RWPE1 (cell line): ENCODE measurements at regions not wholly inside any gene's neighbourhood (a gene's known extent, or its start where the extent isn't known, plus 50 kb on each side); places are given as distances from the start of the nearest gene placed in this dataset.

Experiments used
- CTCF ChIA-PET: fragments of 350-600 bp; sonication (Branson Sonifier 250); formaldehyde crosslinking; extraction: SDS; loops from one replicate; lab custom pipeline; 2021; lab: Yijun Ruan, JAX
- POLR2A ChIA-PET: fragments of 400-600 bp; formaldehyde crosslinking; extraction: SDS; loops from one replicate; lab custom pipeline; 2020; ENCODE audit warnings: antibody characterized with exemption; ENCODE audit not compliant: low non-redundant PET; lab: Yijun Ruan, JAX
- DNase-seq: peaks from one replicate; pipeline ENCODE4 v3.0.0; 2012; ENCODE audit warnings: low spot score
- H3K27ac ChIP-seq: fragments of 450-650 bp; 2 replicates; pipeline ENCODE4 v1.5.1; 2017
- TF ChIP-seq, protein P1 (sequence below): fragments of 450-650 bp; conservative IDR thresholded peaks from 2 replicates; pipeline ENCODE4 v1.5.1; 2017; ENCODE audit warnings: low read depth, mild to moderate bottlenecking

DNA sequence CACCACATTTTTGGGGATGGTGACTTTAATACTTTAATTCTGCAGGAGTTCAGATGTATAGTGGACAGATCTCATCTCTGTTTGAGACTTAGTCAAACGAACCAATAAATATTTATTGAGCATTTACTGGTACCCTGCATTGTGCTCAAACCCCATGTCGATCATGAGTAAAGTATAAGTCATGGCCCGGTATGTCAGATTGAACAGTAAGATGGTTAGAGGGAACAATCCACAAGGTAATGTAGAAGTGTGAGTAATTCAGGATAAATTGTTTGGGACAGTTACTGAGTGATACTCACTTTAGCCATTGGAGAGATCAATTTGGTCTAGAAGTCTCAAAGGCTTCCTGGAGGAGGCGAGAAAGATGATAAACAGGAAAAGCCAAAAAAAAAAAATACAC, 265.5 kb upstream of the C2CD4B start:
- CTCF ChIA-PET, result no interaction called here

DNA sequence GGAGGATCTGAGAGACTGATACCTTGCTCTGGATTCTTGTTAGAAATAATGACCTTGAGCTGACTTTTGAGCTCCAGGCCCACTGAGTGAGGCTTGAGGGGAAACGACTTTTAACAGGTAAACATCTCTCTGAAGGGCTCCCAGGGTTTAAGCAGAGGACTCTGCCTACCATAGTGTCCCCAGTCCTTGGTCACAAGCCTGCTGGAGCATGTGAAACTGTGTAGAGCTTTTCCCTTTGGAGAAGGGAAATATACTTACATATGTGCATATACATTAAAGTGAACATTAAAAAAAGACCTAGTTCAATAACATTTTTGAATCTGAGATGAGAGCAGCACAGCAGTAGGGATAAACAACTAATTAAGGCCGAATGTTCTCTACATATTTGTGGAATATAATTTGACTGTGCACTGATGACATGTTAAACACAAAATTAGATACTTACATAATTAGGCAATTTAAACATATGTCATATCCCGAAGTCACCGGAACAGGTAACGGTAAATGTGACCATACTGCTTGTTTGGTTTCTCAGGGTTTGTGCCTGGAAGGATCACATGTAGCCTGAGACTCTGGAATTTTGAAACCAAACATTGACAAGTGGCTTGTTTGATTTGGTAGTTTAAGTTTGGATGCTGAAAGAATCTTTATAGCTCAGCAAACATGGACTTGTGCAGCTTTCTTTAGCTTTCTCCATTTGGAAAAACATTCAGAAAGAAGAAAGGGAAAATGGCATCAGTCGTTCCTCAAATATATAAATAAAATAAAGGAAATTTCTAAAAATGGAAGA, 266.1 kb upstream of the C2CD4B start:
- DNase-seq, result no peak
- ChIA-PET POLR2A (no interaction called here), CTCF (interaction anchor here (0.6 kb wide), 1 partner anchor 645 kb away, joined by 4 read pairs; no protein-coding TSS in a partner anchor)
- TF ChIP-seq, protein P1, sequence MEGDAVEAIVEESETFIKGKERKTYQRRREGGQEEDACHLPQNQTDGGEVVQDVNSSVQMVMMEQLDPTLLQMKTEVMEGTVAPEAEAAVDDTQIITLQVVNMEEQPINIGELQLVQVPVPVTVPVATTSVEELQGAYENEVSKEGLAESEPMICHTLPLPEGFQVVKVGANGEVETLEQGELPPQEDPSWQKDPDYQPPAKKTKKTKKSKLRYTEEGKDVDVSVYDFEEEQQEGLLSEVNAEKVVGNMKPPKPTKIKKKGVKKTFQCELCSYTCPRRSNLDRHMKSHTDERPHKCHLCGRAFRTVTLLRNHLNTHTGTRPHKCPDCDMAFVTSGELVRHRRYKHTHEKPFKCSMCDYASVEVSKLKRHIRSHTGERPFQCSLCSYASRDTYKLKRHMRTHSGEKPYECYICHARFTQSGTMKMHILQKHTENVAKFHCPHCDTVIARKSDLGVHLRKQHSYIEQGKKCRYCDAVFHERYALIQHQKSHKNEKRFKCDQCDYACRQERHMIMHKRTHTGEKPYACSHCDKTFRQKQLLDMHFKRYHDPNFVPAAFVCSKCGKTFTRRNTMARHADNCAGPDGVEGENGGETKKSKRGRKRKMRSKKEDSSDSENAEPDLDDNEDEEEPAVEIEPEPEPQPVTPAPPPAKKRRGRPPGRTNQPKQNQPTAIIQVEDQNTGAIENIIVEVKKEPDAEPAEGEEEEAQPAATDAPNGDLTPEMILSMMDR, result no peak
- H3K27ac ChIP-seq, result no peak overlapping the region

More for the DNA sequence above, 265.5 kb upstream of the C2CD4B start:
- no peak for DNase-seq
- no peak overlapping the region for H3K27ac ChIP-seq
- POLR2A ChIA-PET, result no interaction called here
- TF ChIP-seq, protein P1, result no peak

DNA sequence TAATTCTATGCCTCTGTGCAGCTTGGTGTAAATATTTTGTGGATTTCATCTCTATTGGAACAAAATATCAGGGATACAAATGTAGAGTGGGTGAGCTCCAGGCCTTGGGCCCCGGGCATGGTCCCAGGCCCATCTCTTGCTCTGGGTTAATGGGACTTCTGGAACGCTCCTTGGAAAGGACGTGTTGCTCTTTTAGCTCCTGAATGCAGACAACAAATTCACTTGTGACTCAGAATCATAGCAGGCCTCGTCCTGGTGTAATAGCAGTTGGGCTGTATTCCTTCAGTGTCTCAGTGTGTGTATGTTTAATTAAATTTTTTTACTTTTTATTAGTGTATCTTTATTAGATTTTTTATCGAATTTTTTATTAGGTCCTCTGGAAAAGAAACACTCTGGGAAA, 266.7 kb upstream of the C2CD4B start:
- no peak for DNase-seq
- H3K27ac ChIP-seq, result no peak overlapping the region
- TF ChIP-seq, protein P1, result no peak
- POLR2A ChIA-PET, result no interaction called here
- CTCF ChIA-PET, result interaction anchor here (0.6 kb wide), 1 partner anchor 646 kb away, joined by 4 read pairs; no protein-coding TSS in a partner anchor

DNA sequence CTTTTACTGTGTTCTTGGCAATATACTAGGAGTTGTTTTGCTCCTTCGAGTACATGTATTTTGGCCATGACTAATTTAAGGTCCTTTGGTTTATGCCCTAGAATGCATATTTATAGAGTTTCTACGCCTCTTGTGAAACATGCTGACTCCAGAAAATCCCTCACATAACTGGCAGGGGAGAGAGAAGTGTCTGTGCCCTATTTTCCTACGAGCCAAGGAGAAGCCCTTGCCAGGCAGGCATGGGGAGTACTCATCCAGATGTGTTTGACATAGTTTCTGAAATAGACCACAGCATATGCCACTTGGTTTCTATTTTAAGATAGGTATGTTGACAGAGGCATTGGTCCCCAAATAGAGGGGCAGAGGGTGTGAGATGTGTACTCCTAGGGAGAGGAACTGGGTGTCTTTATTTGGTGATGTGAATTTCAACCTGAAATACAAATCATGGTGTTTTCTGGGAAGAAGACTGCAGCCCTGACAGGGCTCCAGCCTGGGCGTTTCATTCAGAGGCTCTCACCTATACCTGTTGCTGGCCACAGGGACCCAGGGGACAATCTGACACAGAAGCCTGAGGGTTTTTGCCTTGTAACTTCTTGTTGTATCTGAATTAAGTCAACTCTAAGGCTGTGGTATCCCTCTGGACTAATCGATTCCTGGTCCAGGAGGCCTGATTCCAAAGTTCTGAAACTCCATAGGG, 267.8 kb upstream of the C2CD4B start:
- ChIA-PET POLR2A (no interaction called here), CTCF (no interaction called here)
- TF ChIP-seq, protein P1, result no peak

DNA sequence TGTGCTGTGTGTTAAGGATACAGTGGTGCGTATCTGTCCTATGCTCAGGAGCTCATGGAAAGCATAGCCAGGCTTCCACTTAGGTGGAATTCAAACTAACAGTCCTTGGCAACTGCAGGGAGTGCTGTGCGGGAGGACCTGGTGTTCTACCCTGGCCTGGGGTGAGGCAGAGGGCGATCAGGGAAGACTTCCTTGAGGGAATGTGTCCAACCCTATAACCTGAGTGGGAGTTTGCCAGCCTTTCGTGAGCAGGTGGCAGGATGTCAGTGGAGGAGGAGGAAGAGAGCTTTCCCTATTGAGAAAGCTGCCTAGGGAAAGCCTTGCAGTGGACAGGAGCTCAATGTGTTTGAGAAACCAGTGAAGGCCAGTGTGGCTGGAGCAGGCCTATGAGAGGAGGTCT, 271.1 kb upstream of the C2CD4B start:
- DNase-seq, result no peak
- ChIA-PET CTCF (no interaction called here), POLR2A (no interaction called here)
- H3K27ac ChIP-seq, result no peak overlapping the region
- TF ChIP-seq, protein P1, result no peak

More for the DNA sequence above, 267.8 kb upstream of the C2CD4B start:
- DNase-seq, result no peak
- H3K27ac ChIP-seq, result no peak overlapping the region

DNA sequence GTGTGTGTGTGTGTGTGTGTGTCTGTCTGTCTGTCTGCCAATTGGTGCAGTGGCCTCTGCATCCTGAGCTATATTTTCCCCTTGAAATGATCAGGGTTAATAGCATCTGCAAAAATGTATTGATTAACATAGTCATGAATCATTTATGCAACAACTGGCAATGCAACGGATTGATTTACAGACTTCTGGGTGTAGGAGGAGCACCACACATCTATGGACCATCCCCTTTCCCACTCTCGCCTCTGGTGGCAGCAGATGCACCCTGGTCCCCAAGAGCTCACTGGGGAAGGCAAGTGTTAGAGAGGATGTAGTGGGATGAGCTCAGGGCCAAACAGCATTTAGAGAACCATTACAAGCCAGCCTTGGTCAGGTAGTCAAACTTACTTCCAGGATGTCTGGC, 272.7 kb upstream of the C2CD4B start:
- H3K27ac ChIP-seq, result no peak overlapping the region
- TF ChIP-seq, protein P1, result no peak
- ChIA-PET CTCF (no interaction called here), POLR2A (no interaction called here)
- DNase-seq, result no peak
